ENCODE measurements at regions not wholly inside any gene's neighbourhood (a gene's known extent, or its start where the extent isn't known, plus 50 kb on each side); places are given as distances from the start of the nearest gene placed in this dataset.
"Not testable (repeated sequence)": the region's sequence is repeated elsewhere in the genome, so short reads cannot be mapped to it uniquely, and the experiment has no call there.

DNA sequence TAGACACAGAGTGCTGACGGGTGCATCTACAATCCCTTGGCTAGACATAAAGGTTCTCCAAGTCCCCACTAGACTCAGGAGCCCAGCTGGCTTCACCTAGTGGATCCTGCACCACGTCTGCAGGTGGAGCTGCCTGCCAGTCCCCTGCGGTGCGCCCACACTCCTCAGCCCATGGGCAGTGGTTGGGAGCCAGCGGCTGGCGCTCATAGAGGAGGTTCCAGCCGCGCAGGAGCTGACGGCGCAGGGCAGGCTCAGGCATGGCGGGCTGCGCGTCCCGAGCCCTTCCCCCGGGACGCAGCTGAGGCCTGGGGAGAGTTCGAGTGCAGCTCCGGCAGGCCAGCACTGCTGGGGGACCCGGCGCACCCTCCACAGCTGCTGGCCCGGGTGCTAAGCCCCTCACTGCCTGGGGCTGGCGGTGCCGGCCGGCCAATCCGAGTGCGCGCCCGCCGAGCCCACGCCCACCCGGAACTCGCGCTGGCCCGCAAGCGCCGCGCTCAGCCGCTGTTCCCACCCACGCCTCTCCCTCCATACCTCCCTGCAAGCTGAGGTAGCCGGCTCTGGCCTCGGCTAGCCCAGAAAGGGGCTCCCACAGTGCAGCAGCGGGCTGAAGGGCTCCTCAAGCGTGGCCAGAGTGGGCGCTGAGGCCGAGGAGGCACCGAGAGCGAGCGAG is 1364.5 kb upstream of the WWC1 start:
- H3K27me3 Mint-ChIP-seq, H3K27ac Mint-ChIP-seq, H3K4me1 Mint-ChIP-seq, H3K4me3 Mint-ChIP-seq, H3K36me3 Mint-ChIP-seq: not testable (repeated sequence)
- peaks cover 11% of the 10 kb centered on the region for H3K9me3 Mint-ChIP-seq

DNA sequence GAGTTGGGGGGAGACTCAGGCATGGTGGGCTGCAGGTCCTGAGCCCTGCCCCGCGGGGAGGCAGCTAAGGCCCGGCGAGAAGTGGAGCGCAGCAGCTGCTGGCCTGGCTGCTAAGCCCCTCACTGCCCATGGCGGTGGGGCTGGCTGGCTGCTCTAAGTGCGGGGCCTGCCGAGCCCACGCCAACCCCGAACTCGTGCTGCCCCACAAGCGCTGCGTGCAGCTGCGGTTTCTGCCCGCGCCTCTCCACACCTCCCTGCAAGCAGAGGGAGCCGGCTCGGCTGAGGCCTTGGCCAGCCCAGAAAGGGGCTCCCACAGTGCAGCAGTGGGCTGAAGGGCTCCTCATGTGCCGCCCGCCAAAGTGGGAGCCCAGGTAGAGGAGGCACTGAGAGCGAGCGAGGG is 1355.1 kb upstream of the WWC1 start:
- Mint-ChIP-seq H3K27me3 (no peaks in the 10 kb centered on the region), H3K4me3 (no peak overlapping the region), H3K4me1 (no peaks in the 10 kb centered on the region), H3K27ac (no peak overlapping the region), H3K36me3 (no peaks in the 10 kb centered on the region), H3K9me3 (peaks cover 10% of the 10 kb centered on the region)

DNA sequence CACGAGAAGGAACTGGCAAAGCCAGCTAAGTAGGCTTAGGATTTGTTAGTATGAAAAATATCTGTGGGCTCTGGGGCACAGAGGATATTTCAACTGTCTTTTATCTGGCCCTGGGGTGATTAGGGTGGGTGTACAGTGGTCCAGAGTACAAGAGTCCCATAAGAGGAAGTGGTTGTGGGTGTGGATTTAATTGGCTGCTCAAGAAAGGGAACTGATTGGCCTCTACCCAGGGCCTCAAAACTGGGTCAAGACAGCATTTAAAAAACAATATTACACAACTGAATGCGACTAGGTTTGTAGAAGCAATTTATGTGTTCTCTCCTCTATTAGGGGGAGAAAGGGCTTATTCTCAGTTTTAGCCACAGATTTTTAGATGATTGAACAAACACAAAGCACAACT is 1353.4 kb upstream of the WWC1 start:
- Mint-ChIP-seq H3K27me3 (no peaks in the 10 kb centered on the region), H3K9me3 (peaks cover 14% of the 10 kb centered on the region), H3K27ac (no peak overlapping the region), H3K4me1 (no peaks in the 10 kb centered on the region), H3K36me3 (no peaks in the 10 kb centered on the region), H3K4me3 (no peak overlapping the region)

DNA sequence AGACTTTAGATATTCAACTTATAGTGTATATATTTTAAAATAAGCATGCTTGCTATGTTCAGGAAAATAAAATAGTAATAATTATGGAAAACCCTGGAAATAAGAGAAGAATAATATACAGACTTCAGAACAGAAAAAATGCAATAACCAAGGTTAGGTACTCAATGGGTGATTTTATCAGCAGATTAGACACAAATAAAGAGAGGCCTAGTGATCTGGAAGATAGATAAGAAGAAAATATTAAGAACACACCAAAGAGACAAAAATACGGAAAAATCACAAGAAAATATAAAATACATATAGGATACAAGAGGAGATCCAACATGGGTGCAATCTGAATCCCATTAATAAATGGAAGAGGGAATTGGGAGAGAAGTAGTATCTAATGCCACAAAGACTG is 1348.5 kb upstream of the WWC1 start:
- H3K9me3 Mint-ChIP-seq = peaks cover 17% of the 10 kb centered on the region
- no peaks in the 10 kb centered on the region for H3K27me3 Mint-ChIP-seq
- no peaks in the 10 kb centered on the region for H3K36me3 Mint-ChIP-seq
- H3K4me3 Mint-ChIP-seq = no peak overlapping the region
- no peak overlapping the region for H3K27ac Mint-ChIP-seq
- no peaks in the 10 kb centered on the region for H3K4me1 Mint-ChIP-seq

DNA sequence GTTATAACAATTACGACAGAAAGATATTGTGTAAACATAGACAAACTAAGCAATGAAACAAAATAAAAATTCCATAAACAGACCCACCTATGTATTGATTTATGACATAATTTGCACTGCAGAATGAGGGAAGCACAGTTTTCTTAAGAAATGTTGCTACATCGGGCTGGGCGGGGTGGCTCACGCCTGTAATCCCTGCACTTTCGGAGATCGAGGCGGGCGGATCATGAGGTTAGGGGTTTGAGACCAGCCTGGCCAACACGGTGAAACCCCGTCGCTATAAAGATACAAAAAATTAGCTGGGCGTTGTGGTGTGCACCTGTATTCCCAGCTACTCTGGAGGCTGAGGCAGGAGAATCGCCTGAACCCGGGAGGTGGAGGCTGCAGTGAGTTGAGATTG is 1344.4 kb upstream of the WWC1 start:
- Mint-ChIP-seq H3K4me3 (no peak overlapping the region), H3K36me3 (no peaks in the 10 kb centered on the region), H3K27ac (no peak overlapping the region), H3K27me3 (no peaks in the 10 kb centered on the region), H3K4me1 (no peaks in the 10 kb centered on the region), H3K9me3 (peaks cover 16% of the 10 kb centered on the region)

DNA sequence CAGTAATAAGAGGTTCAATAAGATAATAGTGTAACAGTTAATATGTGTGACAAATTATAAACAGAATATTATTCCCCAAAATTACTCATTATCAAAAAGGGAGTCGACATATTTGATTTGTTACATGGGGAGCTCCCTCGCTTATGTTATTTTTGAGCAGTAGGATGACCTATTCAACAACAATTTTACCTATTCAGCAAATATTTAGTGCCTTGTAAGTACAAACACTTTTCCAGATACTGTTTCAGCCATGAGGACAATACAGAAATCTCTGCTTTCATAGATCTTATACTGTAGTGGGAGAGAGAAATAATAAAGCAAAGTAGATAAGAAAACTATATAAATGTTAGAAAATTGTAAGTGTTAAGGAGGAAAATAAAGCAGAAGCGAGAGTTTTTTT is 1342.8 kb upstream of the WWC1 start:
- no peaks in the 10 kb centered on the region for H3K36me3 Mint-ChIP-seq
- peaks cover 9% of the 10 kb centered on the region for H3K9me3 Mint-ChIP-seq
- H3K27me3 Mint-ChIP-seq = no peaks in the 10 kb centered on the region
- no peak overlapping the region for H3K4me3 Mint-ChIP-seq
- H3K4me1 Mint-ChIP-seq = no peaks in the 10 kb centered on the region
- no peak overlapping the region for H3K27ac Mint-ChIP-seq

DNA sequence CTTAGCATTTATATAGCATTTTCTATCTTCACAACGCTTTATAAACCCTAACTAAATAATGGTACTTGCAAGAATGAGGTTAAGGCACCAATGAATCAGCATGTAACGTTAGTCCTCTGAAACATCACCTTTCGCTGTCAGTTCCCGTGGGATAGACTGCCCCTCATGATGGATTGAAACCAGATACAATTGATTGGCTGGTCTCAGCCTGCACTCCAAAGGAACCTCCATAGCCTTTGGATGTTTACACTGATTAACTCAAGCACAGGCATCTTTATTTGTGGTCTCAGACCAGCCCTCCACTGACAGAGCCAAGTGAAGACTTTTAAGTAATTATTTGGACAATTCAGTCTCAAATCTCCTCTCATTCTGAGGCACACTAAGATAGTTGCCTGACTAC is 1339.4 kb upstream of the WWC1 start:
- Mint-ChIP-seq H3K9me3 (peaks cover 9% of the 10 kb centered on the region), H3K27me3 (no peaks in the 10 kb centered on the region), H3K36me3 (no peaks in the 10 kb centered on the region), H3K4me1 (no peaks in the 10 kb centered on the region), H3K27ac (no peak overlapping the region), H3K4me3 (no peak overlapping the region)

DNA sequence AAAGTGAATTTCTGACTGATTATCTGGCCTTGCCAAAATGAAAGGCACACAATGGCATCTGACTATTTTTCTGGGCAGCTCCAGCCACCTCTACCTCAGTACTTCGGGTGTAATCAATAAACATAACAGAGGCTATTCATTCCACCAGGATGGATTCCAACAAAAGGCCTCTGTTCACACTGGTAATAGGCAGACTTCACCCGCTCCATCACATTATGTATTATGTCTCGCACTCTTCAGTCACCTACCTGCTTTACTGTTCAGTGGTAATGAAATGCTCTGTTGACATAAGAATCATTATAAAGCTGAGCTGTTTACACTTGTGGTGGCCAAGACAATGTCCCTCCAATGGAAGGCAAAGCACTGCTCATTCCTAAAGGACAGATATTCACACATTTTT is 1333.7 kb upstream of the WWC1 start:
- no peaks in the 10 kb centered on the region for H3K36me3 Mint-ChIP-seq
- no peak overlapping the region for H3K4me3 Mint-ChIP-seq
- H3K9me3 Mint-ChIP-seq = no peaks in the 10 kb centered on the region
- no peak overlapping the region for H3K27ac Mint-ChIP-seq
- H3K4me1 Mint-ChIP-seq = no peaks in the 10 kb centered on the region
- no peaks in the 10 kb centered on the region for H3K27me3 Mint-ChIP-seq

DNA sequence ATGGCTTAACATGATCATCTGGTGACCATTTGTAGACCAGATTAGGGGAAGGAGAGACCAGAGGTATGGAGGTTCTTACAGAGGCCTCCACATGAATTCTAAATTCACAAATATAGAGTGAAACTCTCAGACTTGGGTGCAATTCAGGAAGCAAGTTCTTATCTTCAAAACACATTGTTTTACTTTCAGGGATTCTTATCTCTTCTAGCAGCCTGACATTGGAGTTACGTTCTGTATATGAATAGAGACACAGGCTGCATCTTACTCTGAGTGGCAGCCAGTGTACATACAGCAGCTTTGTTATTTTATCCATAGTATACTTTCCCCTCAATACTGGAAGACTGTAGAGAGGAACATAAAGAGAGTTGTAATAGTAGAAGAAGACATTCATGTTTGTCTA is 1331.7 kb upstream of the WWC1 start:
- no peak overlapping the region for H3K27ac Mint-ChIP-seq
- H3K4me3 Mint-ChIP-seq = no peak overlapping the region
- no peaks in the 10 kb centered on the region for H3K36me3 Mint-ChIP-seq

DNA sequence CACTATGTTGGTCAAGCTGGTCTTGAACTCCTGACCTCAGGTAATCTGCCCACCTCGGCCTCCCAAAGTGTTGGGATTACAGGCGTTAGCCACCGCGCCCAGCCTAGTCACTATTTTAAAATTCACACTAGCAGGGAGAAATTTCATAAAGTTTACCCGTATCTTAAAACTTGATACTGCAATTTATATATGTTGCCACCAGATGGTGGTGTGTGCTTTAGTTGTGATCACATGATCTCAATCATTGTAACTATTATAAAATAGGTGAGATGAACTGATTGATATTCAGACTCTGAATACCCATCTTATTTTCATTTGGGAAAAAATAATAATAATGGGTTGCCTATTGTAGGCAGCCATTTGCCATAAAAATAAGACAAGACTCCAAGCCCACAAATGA is 1330.4 kb upstream of the WWC1 start:
- Mint-ChIP-seq H3K4me3 (no peak overlapping the region), H3K27ac (no peak overlapping the region), H3K27me3 (no peaks in the 10 kb centered on the region), H3K36me3 (no peaks in the 10 kb centered on the region), H3K4me1 (no peaks in the 10 kb centered on the region), H3K9me3 (peaks cover 6% of the 10 kb centered on the region)

More for the DNA sequence above, 1331.7 kb upstream of the WWC1 start:
- Mint-ChIP-seq H3K9me3 (peaks cover 6% of the 10 kb centered on the region), H3K27me3 (no peaks in the 10 kb centered on the region), H3K4me1 (no peaks in the 10 kb centered on the region)

DNA sequence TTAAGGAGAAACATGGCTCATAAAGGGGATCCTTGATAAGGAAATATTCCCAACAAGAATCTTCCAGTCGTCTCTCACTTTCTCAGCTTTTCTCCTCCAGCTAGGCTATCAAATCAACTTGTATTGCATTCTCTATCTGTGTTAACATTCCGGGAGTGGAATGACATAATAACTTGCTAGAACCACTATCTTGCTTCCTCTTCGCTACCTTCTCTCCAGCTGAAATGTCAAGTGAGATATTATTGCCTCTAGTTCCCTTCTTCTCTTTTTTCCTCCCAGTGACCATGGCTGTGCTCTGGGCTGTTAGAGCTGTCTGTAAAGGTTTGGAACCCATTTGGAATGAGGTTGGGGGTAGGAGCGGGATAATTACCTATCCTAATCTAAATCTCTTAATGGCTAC is 1329.5 kb upstream of the WWC1 start:
- Mint-ChIP-seq H3K4me3 (no peak overlapping the region), H3K9me3 (peaks cover 6% of the 10 kb centered on the region), H3K27me3 (no peaks in the 10 kb centered on the region), H3K4me1 (no peaks in the 10 kb centered on the region), H3K36me3 (no peaks in the 10 kb centered on the region), H3K27ac (no peak overlapping the region)

DNA sequence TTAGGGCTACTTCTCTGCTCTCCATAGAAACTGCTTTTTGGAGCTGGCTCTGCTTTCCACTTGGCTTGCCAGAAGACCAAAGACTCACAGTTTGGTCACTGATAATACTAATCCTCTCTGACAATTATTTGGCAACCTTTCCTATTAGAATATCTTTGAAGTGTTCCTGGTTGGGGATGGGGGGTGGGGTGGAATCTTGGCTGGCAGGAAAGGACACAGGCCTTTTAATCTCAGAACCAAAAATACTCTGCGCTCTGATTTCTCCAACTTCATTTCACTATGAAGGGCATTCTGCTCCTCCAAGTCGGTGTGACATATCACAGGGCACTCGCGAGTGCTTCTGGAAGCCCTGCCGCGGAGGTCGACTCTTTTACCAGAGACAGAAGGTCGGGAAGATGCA is 1329.0 kb upstream of the WWC1 start:
- no peaks in the 10 kb centered on the region for H3K4me1 Mint-ChIP-seq
- H3K27me3 Mint-ChIP-seq = no peaks in the 10 kb centered on the region
- H3K4me3 Mint-ChIP-seq = no peak overlapping the region
- H3K9me3 Mint-ChIP-seq = peaks cover 6% of the 10 kb centered on the region
- no peak overlapping the region for H3K27ac Mint-ChIP-seq
- H3K36me3 Mint-ChIP-seq = no peaks in the 10 kb centered on the region

DNA sequence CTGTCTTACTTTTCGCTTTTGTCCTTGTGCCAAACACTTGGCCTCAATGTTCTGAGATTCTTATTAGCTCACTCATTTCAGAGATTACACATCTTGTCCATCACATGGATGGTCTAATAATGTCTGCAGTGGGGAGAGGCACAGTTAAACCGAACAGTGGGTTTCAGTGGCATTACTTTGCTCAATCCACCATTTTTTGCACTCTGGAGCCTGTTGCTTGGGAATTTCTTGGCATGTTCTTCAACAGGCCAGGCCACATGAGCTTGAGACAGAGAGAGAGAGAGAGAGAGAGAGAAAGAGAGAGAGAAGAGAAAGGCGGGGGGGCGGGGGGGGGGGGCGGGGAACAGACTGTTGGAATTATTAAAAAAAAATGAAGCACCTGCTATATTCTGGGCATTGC is 1327.8 kb upstream of the WWC1 start:
- no peaks in the 10 kb centered on the region for H3K4me1 Mint-ChIP-seq
- peaks cover 6% of the 10 kb centered on the region for H3K9me3 Mint-ChIP-seq
- H3K27ac Mint-ChIP-seq = no peak overlapping the region
- H3K27me3 Mint-ChIP-seq = no peaks in the 10 kb centered on the region
- H3K36me3 Mint-ChIP-seq = no peaks in the 10 kb centered on the region
- H3K4me3 Mint-ChIP-seq = no peak overlapping the region

DNA sequence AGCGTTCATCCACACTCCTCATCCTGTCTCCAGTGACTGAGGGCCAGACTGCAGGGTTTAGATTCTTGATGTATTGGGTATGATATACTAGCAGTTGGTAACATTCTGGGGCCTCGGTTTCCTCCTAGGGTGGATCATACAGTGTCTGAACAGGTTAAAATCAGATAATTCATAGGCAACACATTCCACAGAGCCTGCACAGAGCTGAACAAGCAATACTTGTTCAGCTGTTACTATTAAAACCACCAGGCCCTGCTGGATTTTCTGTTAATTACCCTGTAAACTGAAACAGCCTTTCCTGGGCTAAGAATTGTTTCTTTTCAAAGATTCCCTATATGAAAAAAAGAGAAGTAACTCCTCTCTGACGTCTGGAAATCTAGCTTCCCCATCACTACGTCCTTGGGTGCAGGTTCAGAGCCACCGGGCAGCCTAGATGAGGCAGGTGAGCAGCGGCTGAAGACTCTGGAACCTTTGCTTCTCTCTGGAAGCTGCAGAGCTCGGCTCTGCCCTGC is 1313.5 kb upstream of the WWC1 start:
- peaks cover 18% of the 10 kb centered on the region for H3K27me3 Mint-ChIP-seq
- H3K4me3 Mint-ChIP-seq = no peak overlapping the region
- no peaks in the 10 kb centered on the region for H3K36me3 Mint-ChIP-seq

DNA sequence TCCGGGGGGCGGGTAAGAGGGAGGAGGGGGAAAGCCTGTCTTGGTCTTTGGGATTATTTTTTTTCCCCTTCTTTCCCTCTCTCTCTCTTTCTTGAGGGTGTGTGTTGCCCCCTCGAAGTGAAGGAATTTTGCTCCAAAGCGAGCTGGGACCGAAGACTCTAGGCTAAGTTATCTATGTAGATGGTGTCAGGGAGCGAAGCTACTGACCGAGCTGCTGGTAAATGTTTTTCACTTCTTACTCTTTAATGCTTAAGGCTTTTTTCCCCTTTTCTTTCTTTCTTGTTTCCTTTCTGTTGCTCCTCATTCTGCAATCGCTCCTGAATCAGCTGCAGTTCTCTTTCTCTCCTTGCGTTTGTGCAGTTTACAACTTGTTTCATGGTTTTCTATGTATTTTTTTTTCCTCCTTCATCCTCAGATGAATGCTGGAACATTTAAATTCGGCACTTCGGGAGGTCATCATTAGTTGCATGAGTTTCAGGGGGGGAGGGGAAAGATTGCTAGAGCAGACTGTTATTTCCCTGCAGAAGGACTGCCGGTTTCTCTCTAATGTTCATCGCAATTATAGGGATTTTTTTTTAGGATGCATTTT is 1312.0 kb upstream of the WWC1 start:
- Mint-ChIP-seq H3K4me1 (peaks cover 4% of the 10 kb centered on the region), H3K27me3 (peaks cover 18% of the 10 kb centered on the region), H3K4me3 (no peak overlapping the region), H3K27ac (no peak overlapping the region), H3K36me3 (no peaks in the 10 kb centered on the region), H3K9me3 (no peaks in the 10 kb centered on the region)

More for the DNA sequence above, 1313.5 kb upstream of the WWC1 start:
- Mint-ChIP-seq H3K9me3 (no peaks in the 10 kb centered on the region), H3K4me1 (peaks cover 4% of the 10 kb centered on the region), H3K27ac (no peak overlapping the region)

DNA sequence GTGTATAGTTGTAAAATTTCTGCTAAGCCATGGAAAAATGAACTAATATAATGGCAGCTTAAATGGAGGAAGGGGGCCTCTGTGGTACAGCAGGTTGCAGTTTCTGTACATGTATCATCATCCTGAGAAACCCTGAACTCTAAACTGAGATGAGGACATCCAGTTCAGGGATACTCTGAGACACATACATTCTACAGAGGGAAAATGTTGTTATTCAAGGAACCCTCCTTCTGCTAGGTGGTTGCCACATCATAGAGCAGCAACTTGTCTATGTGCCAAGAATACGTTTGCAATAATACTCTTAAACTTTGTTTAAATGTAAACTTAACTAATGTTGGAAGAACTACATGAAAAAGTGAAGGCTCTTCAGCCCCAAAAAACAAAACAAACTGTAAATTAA is 1310.8 kb upstream of the WWC1 start:
- H3K4me3 Mint-ChIP-seq = no peak overlapping the region
- H3K4me1 Mint-ChIP-seq = peaks cover 4% of the 10 kb centered on the region
- no peak overlapping the region for H3K27ac Mint-ChIP-seq
- H3K27me3 Mint-ChIP-seq = peaks cover 18% of the 10 kb centered on the region
- H3K9me3 Mint-ChIP-seq = no peaks in the 10 kb centered on the region
- H3K36me3 Mint-ChIP-seq = no peaks in the 10 kb centered on the region

DNA sequence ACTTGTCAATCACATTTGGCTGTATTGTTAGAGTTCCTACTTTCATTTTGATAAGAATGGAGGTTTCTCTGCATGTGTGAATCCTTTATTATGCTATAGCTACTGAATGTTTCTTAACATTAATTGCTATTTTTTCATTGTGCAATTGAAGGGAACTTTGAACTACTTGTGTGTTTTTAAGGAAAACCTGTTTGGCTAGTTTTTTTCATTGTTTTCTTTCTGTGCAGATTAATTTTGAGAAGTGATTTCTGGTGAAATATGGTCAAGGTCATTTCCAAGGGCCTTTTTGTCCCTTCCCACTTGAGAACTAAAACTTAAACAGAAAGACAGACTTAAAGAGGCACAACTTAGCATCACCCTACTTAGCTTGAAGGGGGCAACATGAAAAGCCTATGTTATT is 1309.2 kb upstream of the WWC1 start:
- Mint-ChIP-seq H3K4me1 (peaks cover 4% of the 10 kb centered on the region), H3K4me3 (no peak overlapping the region), H3K36me3 (no peaks in the 10 kb centered on the region), H3K9me3 (no peaks in the 10 kb centered on the region), H3K27ac (no peak overlapping the region), H3K27me3 (peaks cover 15% of the 10 kb centered on the region)
